ENCODE measurements at regions not wholly inside any gene's neighbourhood (a gene's known extent, or its start where the extent isn't known, plus 50 kb on each side); places are given as distances from the start of the nearest gene placed in this dataset.
A peak's percentile ranks its signal among the peaks of the same experiment; 100 is the strongest.

GRCh38 chr9:79286992-79287707, 284.6 kb upstream of the TLE4 start:
- H3K79me2 ChIP-seq (ENCODE audit: insufficient read depth, low read length) = no peaks in the 10 kb centered on the region
- H3F3A ChIP-seq (ENCODE audit: low read depth) = no peaks in the 10 kb centered on the region
- peaks cover 14% of the 10 kb centered on the region for H3K4me1 ChIP-seq (ENCODE audit: insufficient read depth, low read length, poor library complexity, severe bottlenecking)
- H3K9ac ChIP-seq (ENCODE audit: low read depth, low read length, poor library complexity, severe bottlenecking) = no peak overlapping the region
- no peaks in the 10 kb centered on the region for H3K36me3 ChIP-seq (ENCODE audit: insufficient read depth, low read length)
- H3K9me3 ChIP-seq (ENCODE audit: insufficient read depth, low read depth, low read length) = no peaks in the 10 kb centered on the region
- no peaks in the 10 kb centered on the region for H3K9me2 ChIP-seq (replicated peaks; ENCODE audit: low read depth, low read length)
- H3K27me3 ChIP-seq (ENCODE audit: insufficient read depth, low read length, poor library complexity, severe bottlenecking) = no peaks in the 10 kb centered on the region
- no peak overlapping the region; the same call in 1 of the 2 replicates for H2AFZ ChIP-seq (ENCODE audit: low read length)
- H3K4me3 ChIP-seq (ENCODE audit: low read length, poor library complexity, severe bottlenecking) = peak overlapping the region; percentile 15
- TF ChIP-seq CTCF (conservative IDR thresholded peaks at IDR 0.05; ENCODE audit: low read length) = no peak
- TF ChIP-seq EZH2phosphoT487 (IDR thresholded peaks at IDR 0.05; ENCODE audit: borderline replicate concordance) = no peak
- no peaks in the 10 kb centered on the region for H4K20me1 ChIP-seq (ENCODE audit: insufficient read depth, low read length, poor library complexity, severe bottlenecking)
- peak overlapping the region; percentile 41 for H3K4me2 ChIP-seq (ENCODE audit: low read depth, low read length, poor library complexity, severe bottlenecking)

GRCh38 chr9:79287708-79288290, 284.0 kb upstream of the TLE4 start:
- H2AFZ ChIP-seq (ENCODE audit: low read length) = no peak overlapping the region
- H3K4me3 ChIP-seq (ENCODE audit: low read length, poor library complexity, severe bottlenecking) = no peak overlapping the region
- no peaks in the 10 kb centered on the region for H4K20me1 ChIP-seq (ENCODE audit: insufficient read depth, low read length, poor library complexity, severe bottlenecking)
- H3K4me1 ChIP-seq (ENCODE audit: insufficient read depth, low read length, poor library complexity, severe bottlenecking) = peaks cover 14% of the 10 kb centered on the region
- H3K36me3 ChIP-seq (ENCODE audit: insufficient read depth, low read length) = no peaks in the 10 kb centered on the region
- no peaks in the 10 kb centered on the region for H3F3A ChIP-seq (ENCODE audit: low read depth)
- H3K9me3 ChIP-seq (ENCODE audit: insufficient read depth, low read depth, low read length) = no peaks in the 10 kb centered on the region
- H3K27me3 ChIP-seq (ENCODE audit: insufficient read depth, low read length, poor library complexity, severe bottlenecking) = no peaks in the 10 kb centered on the region
- peak overlapping the region; percentile 41 for H3K4me2 ChIP-seq (ENCODE audit: low read depth, low read length, poor library complexity, severe bottlenecking)
- H3K79me2 ChIP-seq (ENCODE audit: insufficient read depth, low read length) = no peaks in the 10 kb centered on the region
- H3K9me2 ChIP-seq (replicated peaks; ENCODE audit: low read depth, low read length) = no peaks in the 10 kb centered on the region
- no peak overlapping the region for H3K9ac ChIP-seq (ENCODE audit: low read depth, low read length, poor library complexity, severe bottlenecking)
- TF ChIP-seq CTCF (conservative IDR thresholded peaks at IDR 0.05; ENCODE audit: low read length) = no peak

GRCh38 chr9:79289856-79290255, 281.9 kb upstream of the TLE4 start:
- no peaks in the 10 kb centered on the region for H4K20me1 ChIP-seq (ENCODE audit: insufficient read depth, low read length, poor library complexity, severe bottlenecking)
- no peak overlapping the region for H2AFZ ChIP-seq (ENCODE audit: low read length)
- H3F3A ChIP-seq (ENCODE audit: low read depth) = no peaks in the 10 kb centered on the region
- H3K4me2 ChIP-seq (ENCODE audit: low read depth, low read length, poor library complexity, severe bottlenecking) = no peak overlapping the region
- TF ChIP-seq CTCF (conservative IDR thresholded peaks at IDR 0.05; ENCODE audit: low read length) (no peak), EZH2phosphoT487 (IDR thresholded peaks at IDR 0.05; ENCODE audit: borderline replicate concordance) (no peak)
- H3K27me3 ChIP-seq (ENCODE audit: insufficient read depth, low read length, poor library complexity, severe bottlenecking) = no peaks in the 10 kb centered on the region
- no peaks in the 10 kb centered on the region for H3K9me2 ChIP-seq (replicated peaks; ENCODE audit: low read depth, low read length)
- H3K9me3 ChIP-seq (ENCODE audit: insufficient read depth, low read depth, low read length) = no peaks in the 10 kb centered on the region
- H3K36me3 ChIP-seq (ENCODE audit: insufficient read depth, low read length) = no peaks in the 10 kb centered on the region
- H3K4me3 ChIP-seq (ENCODE audit: low read length, poor library complexity, severe bottlenecking) = no peak overlapping the region
- no peak overlapping the region for H3K9ac ChIP-seq (ENCODE audit: low read depth, low read length, poor library complexity, severe bottlenecking)
- no peaks in the 10 kb centered on the region for H3K79me2 ChIP-seq (ENCODE audit: insufficient read depth, low read length)
- H3K4me1 ChIP-seq (ENCODE audit: insufficient read depth, low read length, poor library complexity, severe bottlenecking) = peaks cover 14% of the 10 kb centered on the region
